Body of pancreas (tissue), 4 donors: ENCODE measurements at regions not wholly inside any gene's neighbourhood (a gene's known extent, or its start where the extent isn't known, plus 50 kb on each side); places are given as distances from the start of the nearest gene placed in this dataset.

Source experiments
- ATAC-seq: fragments of 150-250 bp; one replicate; pipeline ENCODE4 v1.9.1; 2016
- DNase-seq, 4 donors: peaks; one replicate each; pipeline ENCODE4 v3.0.0-alpha.2; 2019
- H3K27ac ChIP-seq, 4 donors: fragments of 200-600 bp; sonication (generic); 1 replicate in 3 of 4; 2 replicates in 1 of 4; pipeline versions ENCODE4 v1.5.1 to v1.6.1; 2016 to 2019; ENCODE audit warnings: mild to moderate bottlenecking in 1 of 4, mixed read lengths in 1 of 4, moderate library complexity in 1 of 4
- H3K27me3 ChIP-seq, 2 donors: fragments of 200-600 bp; sonication (generic); one replicate each; pipeline ENCODE4 v1.6.0; 2016; ENCODE audit warnings: mild to moderate bottlenecking in 1 of 2
- H3K36me3 ChIP-seq, 2 donors: fragments of 200-600 bp; sonication (generic); replicated peaks in 1 of 2; 2 replicates each; pipeline ENCODE4 v1.5.1; 2016; ENCODE audit warnings: low read depth in 2 of 2; ENCODE audit not compliant: insufficient read depth in 1 of 2
- H3K4me1 ChIP-seq: fragments of 200-600 bp; sonication (generic); one replicate; pipeline ENCODE4 v1.6.0; 2016
- H3K4me3 ChIP-seq, 2 donors: fragments of 200-600 bp; sonication (generic); 1 replicate in 1 of 2; 2 replicates in 1 of 2; pipeline ENCODE4 v1.5.1; 2016 to 2019
- H3K9me3 ChIP-seq, 3 donors: fragments of 200-600 bp; sonication (generic); 1 replicate in 2 of 3; 2 replicates in 1 of 3; pipeline ENCODE4 v1.5.1; 2016
- POLR2A ChIP-seq, 3 donors: fragments of 450-650 bp; IDR thresholded peaks; one replicate each; pipeline ENCODE4 v1.6.1; 2016; ENCODE audit warnings: antibody characterized with exemption in 3 of 3, mild to moderate bottlenecking in 2 of 3
- WGBS, 2 donors: methylation state at CpG; one replicate each; pipeline ENCODE4 v1.1.5; 2017; 5-methylcytosine and 5-hydroxymethylcytosine counted together
- intact Hi-C: fragments of 100-400 bp; cut with DNase I; formaldehyde crosslinking; loops from one replicate; pipeline ENCODE4 v1.15.1; 2023
- TF ChIP-seq, protein P1 (sequence below), 7 experiments: fragments of 450-650 bp in 4 of 7; fragments of 200-600 bp in 3 of 7; sonication (generic) in 3 of 7; IDR thresholded peaks; one replicate each; pipeline ENCODE4 v1.5.1; 2016 to 2019; ENCODE audit warnings: antibody characterized with exemption in 7 of 7

GRCh38 chr4:45409536-45409935 is 683.2 kb upstream of the GNPDA2 start:
- Histone ChIP-seq H3K36me3 (no peaks in the 10 kb centered on the region), H3K9me3 (no peaks in the 10 kb centered on the region), H3K4me1 (no peaks in the 10 kb centered on the region), H3K27me3 (no peaks in the 10 kb centered on the region), H3K4me3 (no peak overlapping the region), H3K27ac (no peak overlapping the region)
- ATAC-seq = no peak
- no peak for DNase-seq
- intact Hi-C loops = no loop called here
- 46 to 52% methylated on average over 1 of the region's 1 CpG for WGBS, 2 donors
- TF ChIP-seq, protein P1, sequence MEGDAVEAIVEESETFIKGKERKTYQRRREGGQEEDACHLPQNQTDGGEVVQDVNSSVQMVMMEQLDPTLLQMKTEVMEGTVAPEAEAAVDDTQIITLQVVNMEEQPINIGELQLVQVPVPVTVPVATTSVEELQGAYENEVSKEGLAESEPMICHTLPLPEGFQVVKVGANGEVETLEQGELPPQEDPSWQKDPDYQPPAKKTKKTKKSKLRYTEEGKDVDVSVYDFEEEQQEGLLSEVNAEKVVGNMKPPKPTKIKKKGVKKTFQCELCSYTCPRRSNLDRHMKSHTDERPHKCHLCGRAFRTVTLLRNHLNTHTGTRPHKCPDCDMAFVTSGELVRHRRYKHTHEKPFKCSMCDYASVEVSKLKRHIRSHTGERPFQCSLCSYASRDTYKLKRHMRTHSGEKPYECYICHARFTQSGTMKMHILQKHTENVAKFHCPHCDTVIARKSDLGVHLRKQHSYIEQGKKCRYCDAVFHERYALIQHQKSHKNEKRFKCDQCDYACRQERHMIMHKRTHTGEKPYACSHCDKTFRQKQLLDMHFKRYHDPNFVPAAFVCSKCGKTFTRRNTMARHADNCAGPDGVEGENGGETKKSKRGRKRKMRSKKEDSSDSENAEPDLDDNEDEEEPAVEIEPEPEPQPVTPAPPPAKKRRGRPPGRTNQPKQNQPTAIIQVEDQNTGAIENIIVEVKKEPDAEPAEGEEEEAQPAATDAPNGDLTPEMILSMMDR (IDR thresholded peaks at IDR 0.05) = no peak
- no peak for TF ChIP-seq POLR2A (IDR thresholded peaks at IDR 0.05)

GRCh38 chr4:45408996-45409395 is 682.6 kb upstream of the GNPDA2 start:
- no peak overlapping the region for H3K4me3 ChIP-seq
- no peak overlapping the region for H3K27ac ChIP-seq
- H3K36me3 ChIP-seq = no peaks in the 10 kb centered on the region
- H3K27me3 ChIP-seq = no peaks in the 10 kb centered on the region
- ATAC-seq = no peak
- no peaks in the 10 kb centered on the region for H3K9me3 ChIP-seq
- intact Hi-C loops = no loop called here
- H3K4me1 ChIP-seq = no peaks in the 10 kb centered on the region
- TF ChIP-seq, protein P1 (IDR thresholded peaks at IDR 0.05) = no peak
- no peak for TF ChIP-seq POLR2A (IDR thresholded peaks at IDR 0.05)
- DNase-seq = no peak
- WGBS, 2 donors = 49 to 50% methylated on average over 2 of the region's 2 CpGs

- no peak for ATAC-seq
- no peak for TF ChIP-seq POLR2A (IDR thresholded peaks at IDR 0.05)
- TF ChIP-seq, protein P1 (IDR thresholded peaks at IDR 0.05) = no peak
- no peaks in the 10 kb centered on the region for H3K36me3 ChIP-seq
- H3K27me3 ChIP-seq = no peaks in the 10 kb centered on the region
- H3K4me3 ChIP-seq = no peak overlapping the region
- no peaks in the 10 kb centered on the region for H3K4me1 ChIP-seq
- WGBS, 2 donors = 20 to 36% methylated on average over 3 of the region's 3 CpGs
- intact Hi-C loops = no loop called here
- no peaks in the 10 kb centered on the region for H3K9me3 ChIP-seq
- DNase-seq = no peak
- no peak overlapping the region for H3K27ac ChIP-seq
These were observed 672.8 kb upstream of the GNPDA2 start for GRCh38 chr4:45399116-45399515.

DNA sequence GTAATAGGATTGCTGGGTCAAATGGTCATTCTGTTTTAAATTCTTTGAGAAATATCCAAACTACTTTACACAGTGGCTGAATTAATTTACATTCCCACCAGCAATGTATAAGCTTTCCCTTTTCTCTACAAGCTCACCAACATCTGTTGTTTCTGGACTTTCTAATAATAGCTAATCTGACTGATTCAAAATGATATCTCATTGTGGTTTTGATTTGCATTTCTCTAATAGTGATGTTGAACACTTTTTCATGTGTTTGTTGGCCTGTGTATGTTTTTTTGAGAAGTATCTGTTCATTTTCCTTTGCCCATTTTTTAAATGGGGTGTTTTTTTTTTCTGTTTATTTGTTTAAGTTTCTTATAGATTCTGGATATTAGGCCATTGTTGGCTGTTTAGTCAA is 659.0 kb upstream of the GNPDA2 start:
- intact Hi-C loops = no loop called here
- ATAC-seq (no peak), DNase-seq (no peak)
- Histone ChIP-seq H3K27me3 (no peaks in the 10 kb centered on the region), H3K27ac (no peak overlapping the region), H3K4me1 (no peaks in the 10 kb centered on the region), H3K9me3 (no peaks in the 10 kb centered on the region), H3K4me3 (no peak overlapping the region), H3K36me3 (no peaks in the 10 kb centered on the region)
- no peak for TF ChIP-seq POLR2A (IDR thresholded peaks at IDR 0.05)
- TF ChIP-seq, protein P1 (IDR thresholded peaks at IDR 0.05) = no peak

- Histone ChIP-seq H3K9me3 (no peaks in the 10 kb centered on the region), H3K27ac (no peak overlapping the region), H3K4me3 (no peak overlapping the region), H3K27me3 (no peaks in the 10 kb centered on the region), H3K36me3 (no peaks in the 10 kb centered on the region), H3K4me1 (no peaks in the 10 kb centered on the region)
- intact Hi-C loops = no loop called here
- ATAC-seq (no peak), DNase-seq (no peak)
- TF ChIP-seq, protein P1 (IDR thresholded peaks at IDR 0.05) = no peak
- TF ChIP-seq POLR2A (IDR thresholded peaks at IDR 0.05) = no peak
- 44 to 53% methylated on average over 2 of the region's 2 CpGs for WGBS, 2 donors
These were observed 644.1 kb upstream of the GNPDA2 start for GRCh38 chr4:45370408-45370807.
